ENCODE measurements at regions not wholly inside any gene's neighbourhood (a gene's known extent, or its start where the extent isn't known, plus 50 kb on each side); places are given as distances from the start of the nearest gene placed in this dataset.

- TF ChIP-seq CTCF (IDR thresholded peaks at IDR 0.05; ENCODE audit: partially characterized antibody, unreplicated experiment): no peak
Measured at GRCh38 chr4:144901141-144901540, 196.9 kb downstream of the ANAPC10 start.

GRCh38 chr4:144902614-144903013, 195.4 kb downstream of the ANAPC10 start:
- no peaks in the 10 kb centered on the region for H3K27me3 Mint-ChIP-seq (ENCODE audit: unreplicated experiment)
- no peak for DNase-seq
- peak overlapping the region; percentile 7 for H3K27ac Mint-ChIP-seq (ENCODE audit: unreplicated experiment)
- H3K4me3 Mint-ChIP-seq (ENCODE audit: unreplicated experiment): peak overlapping the region; percentile 23
- H3K9me3 Mint-ChIP-seq (ENCODE audit: unreplicated experiment): peaks cover 5% of the 10 kb centered on the region
- TF ChIP-seq CTCF (IDR thresholded peaks at IDR 0.05; ENCODE audit: partially characterized antibody, unreplicated experiment): no peak
- H3K36me3 Mint-ChIP-seq (ENCODE audit: unreplicated experiment): no peaks in the 10 kb centered on the region
- peaks cover 26% of the 10 kb centered on the region for H3K4me1 Mint-ChIP-seq (ENCODE audit: low read depth, unreplicated experiment)

More at GRCh38 chr4:144901141-144901540, 196.9 kb downstream of the ANAPC10 start:
- Mint-ChIP-seq H3K36me3 (ENCODE audit: unreplicated experiment) (no peaks in the 10 kb centered on the region), H3K27me3 (ENCODE audit: unreplicated experiment) (no peaks in the 10 kb centered on the region), H3K4me3 (ENCODE audit: unreplicated experiment) (no peak overlapping the region), H3K27ac (ENCODE audit: unreplicated experiment) (peak overlapping the region; percentile 19), H3K9me3 (ENCODE audit: unreplicated experiment) (peaks cover 5% of the 10 kb centered on the region), H3K4me1 (ENCODE audit: low read depth, unreplicated experiment) (peaks cover 26% of the 10 kb centered on the region)
- DNase-seq: no peak

- peaks cover 26% of the 10 kb centered on the region for H3K4me1 Mint-ChIP-seq (ENCODE audit: low read depth, unreplicated experiment)
- H3K36me3 Mint-ChIP-seq (ENCODE audit: unreplicated experiment): no peaks in the 10 kb centered on the region
- no peak for DNase-seq
- peak overlapping the region; percentile 36 for H3K4me3 Mint-ChIP-seq (ENCODE audit: unreplicated experiment)
- no peak for TF ChIP-seq CTCF (IDR thresholded peaks at IDR 0.05; ENCODE audit: partially characterized antibody, unreplicated experiment)
- H3K9me3 Mint-ChIP-seq (ENCODE audit: unreplicated experiment): peaks cover 5% of the 10 kb centered on the region
- H3K27me3 Mint-ChIP-seq (ENCODE audit: unreplicated experiment): no peaks in the 10 kb centered on the region
- peak overlapping the region; percentile 91 for H3K27ac Mint-ChIP-seq (ENCODE audit: unreplicated experiment)
Measured at GRCh38 chr4:144903953-144904711, 193.9 kb downstream of the ANAPC10 start.

GRCh38 chr4:144905286-144905685, 192.7 kb downstream of the ANAPC10 start:
- Mint-ChIP-seq H3K27me3 (ENCODE audit: unreplicated experiment) (no peaks in the 10 kb centered on the region), H3K36me3 (ENCODE audit: unreplicated experiment) (no peaks in the 10 kb centered on the region), H3K9me3 (ENCODE audit: unreplicated experiment) (peaks cover 5% of the 10 kb centered on the region), H3K27ac (ENCODE audit: unreplicated experiment) (no peak overlapping the region), H3K4me3 (ENCODE audit: unreplicated experiment) (no peak overlapping the region), H3K4me1 (ENCODE audit: low read depth, unreplicated experiment) (peaks cover 26% of the 10 kb centered on the region)
- DNase-seq: no peak
- TF ChIP-seq CTCF (IDR thresholded peaks at IDR 0.05; ENCODE audit: partially characterized antibody, unreplicated experiment): no peak

GRCh38 chr4:144906181-144906925, 191.6 kb downstream of the ANAPC10 start:
- Mint-ChIP-seq H3K4me1 (ENCODE audit: low read depth, unreplicated experiment) (peaks cover 24% of the 10 kb centered on the region), H3K27ac (ENCODE audit: unreplicated experiment) (no peak overlapping the region), H3K27me3 (ENCODE audit: unreplicated experiment) (no peaks in the 10 kb centered on the region), H3K9me3 (ENCODE audit: unreplicated experiment) (peaks cover 5% of the 10 kb centered on the region), H3K36me3 (ENCODE audit: unreplicated experiment) (no peaks in the 10 kb centered on the region), H3K4me3 (ENCODE audit: unreplicated experiment) (no peak overlapping the region)
- no peak for TF ChIP-seq CTCF (IDR thresholded peaks at IDR 0.05; ENCODE audit: partially characterized antibody, unreplicated experiment)
- no peak for DNase-seq
